GM12875 (cell line): ENCODE measurements at regions not wholly inside any gene's neighbourhood (a gene's known extent, or its start where the extent isn't known, plus 50 kb on each side); places are given as distances from the start of the nearest gene placed in this dataset.

Source experiments
- H3K4me3 ChIP-seq: one replicate; pipeline ENCODE4 v1.5.1; 2011; ENCODE audit warnings: low read depth, low read length, control low read depth
- TF ChIP-seq, protein P1 (sequence below): IDR thresholded peaks from 2 replicates; pipeline ENCODE4 v1.5.1; 2011; ENCODE audit warnings: low read depth, mild to moderate bottlenecking, control low read depth, inconsistent platforms, low read length, moderate library complexity, borderline replicate concordance; ENCODE audit not compliant: insufficient read depth

DNA sequence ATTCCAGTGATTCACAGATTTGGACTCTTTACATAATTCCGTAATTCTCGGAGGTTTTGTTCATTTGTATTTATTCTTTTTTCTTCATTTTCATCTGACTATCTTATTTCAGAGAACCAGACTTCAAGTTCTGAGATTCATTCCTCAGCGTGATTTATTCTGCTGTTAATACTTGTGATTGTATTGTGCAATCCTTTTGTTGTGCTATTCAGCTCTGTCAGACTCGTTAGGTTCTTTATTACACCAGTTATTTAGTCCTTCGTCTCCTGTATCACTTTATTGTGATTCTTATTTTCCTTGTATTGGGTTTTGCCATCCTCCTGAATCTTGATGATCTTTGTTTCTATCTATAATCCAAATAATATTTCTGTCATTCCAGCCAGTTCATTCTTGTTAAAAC is 529.3 kb upstream of the LRRTM4 start:
- H3K4me3 ChIP-seq, result no peak overlapping the region
- TF ChIP-seq, protein P1, sequence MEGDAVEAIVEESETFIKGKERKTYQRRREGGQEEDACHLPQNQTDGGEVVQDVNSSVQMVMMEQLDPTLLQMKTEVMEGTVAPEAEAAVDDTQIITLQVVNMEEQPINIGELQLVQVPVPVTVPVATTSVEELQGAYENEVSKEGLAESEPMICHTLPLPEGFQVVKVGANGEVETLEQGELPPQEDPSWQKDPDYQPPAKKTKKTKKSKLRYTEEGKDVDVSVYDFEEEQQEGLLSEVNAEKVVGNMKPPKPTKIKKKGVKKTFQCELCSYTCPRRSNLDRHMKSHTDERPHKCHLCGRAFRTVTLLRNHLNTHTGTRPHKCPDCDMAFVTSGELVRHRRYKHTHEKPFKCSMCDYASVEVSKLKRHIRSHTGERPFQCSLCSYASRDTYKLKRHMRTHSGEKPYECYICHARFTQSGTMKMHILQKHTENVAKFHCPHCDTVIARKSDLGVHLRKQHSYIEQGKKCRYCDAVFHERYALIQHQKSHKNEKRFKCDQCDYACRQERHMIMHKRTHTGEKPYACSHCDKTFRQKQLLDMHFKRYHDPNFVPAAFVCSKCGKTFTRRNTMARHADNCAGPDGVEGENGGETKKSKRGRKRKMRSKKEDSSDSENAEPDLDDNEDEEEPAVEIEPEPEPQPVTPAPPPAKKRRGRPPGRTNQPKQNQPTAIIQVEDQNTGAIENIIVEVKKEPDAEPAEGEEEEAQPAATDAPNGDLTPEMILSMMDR, result no peak

DNA sequence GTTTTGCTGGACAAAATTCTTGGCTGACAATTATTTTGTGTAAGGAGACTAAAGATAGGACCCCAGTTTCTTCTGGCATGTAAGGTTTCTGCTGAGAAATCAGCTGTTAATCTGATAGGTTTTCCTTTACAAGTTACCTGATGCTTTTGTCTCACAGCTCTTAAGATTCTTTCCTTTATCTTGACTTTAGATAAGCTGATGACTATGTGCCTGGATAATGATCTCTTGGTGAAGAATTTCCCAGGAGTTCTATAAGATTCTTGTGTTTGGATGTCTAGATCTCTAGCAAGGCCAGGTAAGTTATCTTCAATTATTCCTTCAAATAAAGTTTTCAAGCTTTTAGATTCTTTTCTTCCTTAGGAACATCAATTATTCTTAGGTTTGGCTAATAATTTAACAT is 534.8 kb upstream of the LRRTM4 start:
- TF ChIP-seq, protein P1, result no peak
- no peak overlapping the region for H3K4me3 ChIP-seq

DNA sequence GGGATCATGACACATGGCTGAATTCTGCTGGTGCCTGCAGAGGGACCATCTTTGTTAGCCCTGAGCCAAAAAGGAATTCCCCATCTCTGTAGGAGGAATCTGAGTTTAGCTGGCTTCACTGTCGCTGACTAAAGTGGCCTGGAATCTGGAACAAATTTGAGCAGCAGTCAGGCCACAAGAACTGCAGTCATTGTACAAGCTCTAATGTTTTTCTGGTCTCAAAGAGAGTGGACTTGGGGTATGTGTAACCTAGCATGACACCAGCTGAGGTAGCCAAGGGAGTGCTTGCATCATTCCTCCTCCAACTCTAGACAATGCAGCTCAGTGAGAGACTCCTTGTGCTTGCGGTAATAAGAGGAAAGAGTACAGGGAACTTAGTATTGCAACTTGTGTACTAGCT is 539.1 kb upstream of the LRRTM4 start:
- H3K4me3 ChIP-seq, result no peak overlapping the region
- TF ChIP-seq, protein P1, result no peak

DNA sequence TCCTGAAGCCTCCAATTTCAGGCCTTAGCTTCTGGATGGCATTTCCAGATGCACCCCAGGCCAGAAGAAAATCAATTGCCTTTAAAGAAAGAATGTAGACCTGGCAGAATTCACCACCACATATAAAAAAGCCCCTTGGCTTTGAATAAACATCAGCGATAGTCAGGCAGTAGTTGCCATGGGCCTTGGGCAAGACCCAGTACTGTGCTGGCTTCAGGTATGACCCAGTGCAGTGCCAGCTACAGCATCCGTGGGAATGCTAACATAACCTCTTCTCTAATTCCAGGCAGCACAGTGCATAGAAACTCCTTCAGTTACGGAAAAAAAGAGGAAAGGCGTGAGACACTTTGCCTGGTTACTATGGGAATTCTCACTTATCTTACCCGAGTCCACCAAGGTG is 539.6 kb upstream of the LRRTM4 start:
- TF ChIP-seq, protein P1, result no peak

DNA sequence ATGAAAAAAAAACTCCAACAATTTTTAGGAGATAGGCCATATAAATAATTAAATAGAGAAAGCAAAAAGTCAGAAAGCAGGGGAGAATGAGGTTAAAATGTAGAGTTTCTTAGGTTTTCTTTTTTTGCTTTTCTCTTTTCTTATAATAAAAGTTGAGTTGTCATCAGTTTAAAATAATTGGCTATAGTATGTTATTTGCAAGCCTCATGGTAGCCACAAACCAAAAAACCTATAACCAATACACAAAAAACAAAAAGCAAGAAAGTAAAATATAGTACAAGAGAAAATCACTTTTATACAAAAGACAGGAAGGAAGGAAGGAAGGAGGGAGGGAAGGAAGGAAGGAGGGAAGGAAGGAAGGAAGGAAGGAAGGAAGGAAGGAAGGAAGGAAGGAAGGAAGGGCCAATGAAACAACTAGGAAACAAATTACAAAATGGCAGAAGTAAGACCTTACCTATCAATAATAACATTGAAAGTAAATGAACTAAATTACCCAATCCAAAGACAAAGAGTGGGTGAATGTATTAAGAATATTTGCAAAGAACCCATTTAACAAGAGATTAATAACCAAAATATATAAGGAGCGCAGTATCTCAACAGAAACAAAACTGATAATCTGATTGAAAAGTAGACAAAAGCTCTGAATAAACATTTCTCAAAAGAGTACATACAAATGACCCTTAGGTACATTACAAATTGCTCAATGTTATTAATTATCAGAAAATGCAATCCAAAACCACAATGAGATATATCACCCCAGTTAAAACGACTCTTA is 541.3 kb upstream of the LRRTM4 start:
- H3K4me3 ChIP-seq, result no peak overlapping the region
- TF ChIP-seq, protein P1, result no peak

More for the DNA sequence above, 539.6 kb upstream of the LRRTM4 start:
- no peak overlapping the region for H3K4me3 ChIP-seq

DNA sequence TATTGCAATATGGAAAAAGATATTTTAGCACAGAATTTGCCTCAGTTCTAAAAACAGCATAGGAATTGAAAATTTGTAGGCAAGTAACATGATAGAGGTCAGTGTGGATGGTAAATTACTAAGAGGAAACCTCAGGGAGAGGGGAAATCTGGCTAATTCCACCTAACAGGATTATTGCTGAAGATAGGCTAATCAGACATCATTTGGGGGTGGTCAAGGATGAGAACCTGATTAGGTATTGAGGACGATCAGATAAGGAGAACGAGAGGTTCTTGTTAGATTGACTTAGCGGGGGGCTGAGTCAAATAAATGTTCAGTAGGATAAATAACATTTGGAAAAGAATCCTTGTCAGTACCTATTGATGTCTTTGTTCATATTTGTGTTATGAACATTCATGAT is 543.2 kb upstream of the LRRTM4 start:
- TF ChIP-seq, protein P1, result no peak

DNA sequence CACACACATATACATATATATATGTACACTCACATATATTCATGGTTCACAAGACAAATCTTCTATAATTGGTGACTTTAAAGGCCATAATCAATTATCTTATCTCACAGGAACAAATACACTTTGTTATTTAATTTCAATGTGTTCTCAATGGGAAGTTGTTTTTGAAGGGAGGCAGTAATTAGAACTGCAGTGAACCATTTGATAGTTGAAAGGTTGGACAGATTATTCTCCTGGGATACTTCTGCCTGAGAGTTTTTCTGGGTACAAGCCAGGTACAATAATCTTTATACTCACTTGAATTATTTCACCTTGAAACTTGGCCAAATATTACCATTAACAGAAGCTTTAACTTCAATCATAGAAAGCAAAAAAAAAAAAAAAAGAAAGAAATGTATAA is 546.6 kb upstream of the LRRTM4 start:
- TF ChIP-seq, protein P1, result no peak
- H3K4me3 ChIP-seq, result no peak overlapping the region

More for the DNA sequence above, 543.2 kb upstream of the LRRTM4 start:
- H3K4me3 ChIP-seq, result no peak overlapping the region
